ENCODE measurements at regions not wholly inside any gene's neighbourhood (a gene's known extent, or its start where the extent isn't known, plus 50 kb on each side); places are given as distances from the start of the nearest gene placed in this dataset.

DNA sequence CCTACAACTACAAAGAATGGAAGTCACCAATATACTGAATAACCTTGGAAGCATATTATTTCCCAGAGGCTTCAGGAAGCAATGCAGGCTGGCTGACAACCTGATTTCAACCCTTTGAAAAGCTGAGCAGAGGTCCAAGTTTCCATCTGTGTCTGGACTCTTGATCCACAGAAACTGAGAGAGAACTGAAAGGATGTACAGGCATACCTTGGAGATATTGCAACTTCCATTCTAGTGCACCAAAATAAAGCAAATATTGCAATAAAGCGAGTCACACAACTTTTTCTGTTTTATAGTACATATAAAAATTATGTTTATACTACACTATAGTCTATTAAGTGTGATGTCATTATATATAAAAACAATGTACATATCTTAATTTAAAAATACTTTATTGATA is 85.3 kb downstream of the TYW3 start:
- H3K36me3 ChIP-seq (ENCODE audit: control insufficient read depth in 2 of 3, insufficient read depth in 3 of 3, low read length in 3 of 3): no peaks in the 10 kb centered on the region
- H3K4me1 ChIP-seq (ENCODE audit: control insufficient read depth in 2 of 2, insufficient read depth in 2 of 2, low read length in 2 of 2): no peaks in the 10 kb centered on the region
- ATAC-seq (no peak), DNase-seq (no peak)
- no peak overlapping the region for H3K4me3 ChIP-seq (ENCODE audit: low read length)
- Mint-ChIP-seq H3K4me3 (no peak overlapping the region), H3K36me3 (no peaks in the 10 kb centered on the region), H3K27me3 (peaks cover 0 to 9% (median 4%) of the 10 kb centered on the region in 5 donors), H3K9me3 (peaks cover 0 to 5% (median 0%) of the 10 kb centered on the region in 11 donors), H3K4me1 (no peaks in the 10 kb centered on the region), H3K27ac (no peak overlapping the region)
- intact Hi-C loops (cut with micrococcal nuclease): no loop called here
- ChIA-PET POLR2A (no interaction called here), CTCF (no interaction called here)
- no peaks in the 10 kb centered on the region for H3K27me3 ChIP-seq (ENCODE audit: control insufficient read depth in 2 of 2, insufficient read depth in 2 of 2, low read length in 2 of 2)
- H3K27ac ChIP-seq (ENCODE audit: low read depth, low read length): no peak overlapping the region
- no peaks in the 10 kb centered on the region for H3K9me3 ChIP-seq (ENCODE audit: control insufficient read depth in 2 of 3, low read length in 3 of 3)

DNA sequence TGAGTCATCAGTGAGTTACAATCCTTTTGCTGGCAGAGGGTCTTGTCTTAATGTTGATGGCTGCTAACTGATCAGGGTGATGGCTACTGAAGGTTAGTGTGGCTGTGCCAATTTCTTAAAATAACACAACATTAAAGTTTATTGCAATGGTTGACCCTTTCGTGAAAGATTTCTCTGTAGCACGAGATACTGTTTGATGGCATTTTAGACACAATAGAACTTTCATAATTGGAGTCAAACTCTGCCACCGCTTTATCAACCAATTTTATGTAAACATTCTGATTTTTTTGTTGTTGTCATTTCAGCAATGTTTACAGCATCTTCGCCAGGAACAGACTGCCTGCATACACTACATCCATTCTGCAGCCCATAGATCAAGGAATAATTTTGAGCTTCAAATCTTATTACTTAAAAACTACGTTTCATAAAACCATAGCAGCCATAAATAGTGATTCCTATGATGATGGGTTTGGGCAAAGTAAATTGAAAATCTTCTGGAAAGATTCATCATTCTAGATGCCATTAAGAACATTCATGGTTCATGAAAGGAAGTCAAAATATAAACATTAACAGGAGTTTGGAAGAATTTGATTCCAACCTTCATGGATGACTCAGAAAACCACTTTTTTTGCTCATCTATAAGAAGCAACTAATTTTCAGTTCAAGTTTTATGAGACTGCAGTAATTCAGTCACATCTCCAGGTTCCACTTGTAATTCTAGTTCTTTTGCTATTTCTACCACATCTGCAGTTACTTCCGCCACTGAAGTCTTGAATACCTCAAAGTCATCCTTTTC is 85.9 kb downstream of the TYW3 start:
- Histone ChIP-seq H3K4me3 (ENCODE audit: low read length) (no peak overlapping the region), H3K36me3 (ENCODE audit: control insufficient read depth in 2 of 3, insufficient read depth in 3 of 3, low read length in 3 of 3) (no peaks in the 10 kb centered on the region), H3K27me3 (ENCODE audit: control insufficient read depth in 2 of 2, insufficient read depth in 2 of 2, low read length in 2 of 2) (no peaks in the 10 kb centered on the region), H3K27ac (ENCODE audit: low read depth, low read length) (no peak overlapping the region), H3K4me1 (ENCODE audit: control insufficient read depth in 2 of 2, insufficient read depth in 2 of 2, low read length in 2 of 2) (no peaks in the 10 kb centered on the region), H3K9me3 (ENCODE audit: control insufficient read depth in 2 of 3, low read length in 3 of 3) (no peaks in the 10 kb centered on the region)
- H3K4me1 Mint-ChIP-seq: no peaks in the 10 kb centered on the region
- ChIA-PET POLR2A (no interaction called here), CTCF (no interaction called here)
- ATAC-seq: no peak
- peaks cover 0 to 9% (median 4%) of the 10 kb centered on the region in 5 donors for H3K27me3 Mint-ChIP-seq
- no peaks in the 10 kb centered on the region for H3K36me3 Mint-ChIP-seq
- intact Hi-C loops (cut with micrococcal nuclease): no loop called here
- H3K27ac Mint-ChIP-seq: no peak overlapping the region
- no peak for DNase-seq
- peaks cover 0 to 5% (median 0%) of the 10 kb centered on the region in 11 donors for H3K9me3 Mint-ChIP-seq
- no peak overlapping the region for H3K4me3 Mint-ChIP-seq

DNA sequence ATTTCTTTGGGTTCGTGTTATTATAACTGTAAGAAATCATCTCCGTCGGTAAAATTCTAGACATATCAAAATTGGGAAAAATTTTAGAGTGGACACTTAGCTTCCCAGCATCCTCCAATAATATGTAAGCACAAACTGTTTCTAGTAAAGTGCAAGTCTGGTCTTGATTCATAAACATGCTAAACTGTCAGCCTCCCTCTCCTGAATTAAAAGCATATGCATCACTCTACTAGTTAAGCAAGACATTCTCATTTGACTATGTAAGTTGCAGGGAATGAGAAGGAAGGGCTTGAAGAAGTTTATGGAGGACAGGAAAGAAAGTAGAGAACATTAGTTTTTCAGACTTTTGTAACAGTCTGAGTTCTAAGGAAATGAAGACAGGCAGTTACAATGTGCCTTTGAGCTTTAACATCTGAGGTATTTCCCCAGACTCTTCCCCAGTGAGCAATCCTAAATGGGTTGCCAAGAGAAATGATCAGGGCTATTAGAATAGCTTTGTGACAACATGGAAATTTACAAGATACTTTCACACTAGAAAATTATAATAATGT is 90.0 kb downstream of the TYW3 start:
- Mint-ChIP-seq H3K4me3 (no peak overlapping the region), H3K9me3 (peaks cover 0 to 7% (median 0%) of the 10 kb centered on the region in 11 donors), H3K36me3 (no peaks in the 10 kb centered on the region), H3K4me1 (no peaks in the 10 kb centered on the region), H3K27ac (no peak overlapping the region), H3K27me3 (peaks cover 0 to 7% (median 0%) of the 10 kb centered on the region in 5 donors)
- DNase-seq (no peak), ATAC-seq (no peak)
- no peaks in the 10 kb centered on the region for H3K9me3 ChIP-seq (ENCODE audit: control insufficient read depth in 2 of 3, low read length in 3 of 3)
- no peaks in the 10 kb centered on the region for H3K27me3 ChIP-seq (ENCODE audit: control insufficient read depth in 2 of 2, insufficient read depth in 2 of 2, low read length in 2 of 2)
- H3K36me3 ChIP-seq (ENCODE audit: control insufficient read depth in 2 of 3, insufficient read depth in 3 of 3, low read length in 3 of 3): no peaks in the 10 kb centered on the region
- ChIA-PET POLR2A (no interaction called here), CTCF (no interaction called here)
- no peak overlapping the region for H3K4me3 ChIP-seq (ENCODE audit: low read length)
- no peak overlapping the region for H3K27ac ChIP-seq (ENCODE audit: low read depth, low read length)
- H3K4me1 ChIP-seq (ENCODE audit: control insufficient read depth in 2 of 2, insufficient read depth in 2 of 2, low read length in 2 of 2): no peaks in the 10 kb centered on the region
- intact Hi-C loops (cut with micrococcal nuclease): no loop called here

DNA sequence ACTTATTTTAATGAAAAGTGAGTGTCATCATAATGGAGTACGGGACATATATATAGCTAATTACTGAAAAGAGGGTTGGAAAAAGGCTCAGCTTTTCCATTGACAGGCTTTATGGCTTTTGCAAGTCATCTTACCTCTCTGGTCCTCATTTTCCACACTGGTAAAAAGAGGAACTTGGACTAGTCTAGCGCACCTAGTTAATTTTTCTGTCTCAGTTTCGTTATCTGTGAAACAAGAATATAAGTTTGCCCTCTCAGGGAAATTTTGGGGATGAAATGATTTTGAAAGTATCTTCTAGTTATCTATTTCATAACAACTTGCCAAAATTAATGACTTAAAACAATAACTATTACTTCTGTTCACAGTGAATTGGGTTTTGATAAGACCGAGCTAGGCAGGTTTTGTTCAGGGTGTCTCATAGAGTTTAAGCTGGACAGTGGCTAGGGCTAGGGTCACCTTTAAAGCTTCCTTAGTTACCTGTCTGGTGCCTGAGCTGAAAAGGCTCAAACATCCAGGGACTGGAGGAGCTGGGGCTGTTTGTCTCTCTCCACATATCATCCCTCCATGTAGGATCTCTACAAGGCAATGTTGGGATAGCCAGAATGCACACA is 91.7 kb downstream of the TYW3 start:
- ChIA-PET POLR2A (no interaction called here), CTCF (no interaction called here)
- H3K4me3 ChIP-seq (ENCODE audit: low read length): no peak overlapping the region
- no peak overlapping the region for H3K27ac ChIP-seq (ENCODE audit: low read depth, low read length)
- H3K9me3 ChIP-seq (ENCODE audit: control insufficient read depth in 2 of 3, low read length in 3 of 3): no peaks in the 10 kb centered on the region
- intact Hi-C loops (cut with micrococcal nuclease): no loop called here
- Mint-ChIP-seq H3K27ac (no peak overlapping the region), H3K36me3 (no peaks in the 10 kb centered on the region), H3K4me3 (no peak overlapping the region), H3K9me3 (peaks cover 0 to 7% (median 0%) of the 10 kb centered on the region in 11 donors), H3K27me3 (peaks cover 0 to 7% (median 0%) of the 10 kb centered on the region in 5 donors), H3K4me1 (no peaks in the 10 kb centered on the region)
- no peaks in the 10 kb centered on the region for H3K36me3 ChIP-seq (ENCODE audit: control insufficient read depth in 2 of 3, insufficient read depth in 3 of 3, low read length in 3 of 3)
- no peaks in the 10 kb centered on the region for H3K27me3 ChIP-seq (ENCODE audit: control insufficient read depth in 2 of 2, insufficient read depth in 2 of 2, low read length in 2 of 2)
- DNase-seq: no peak
- no peaks in the 10 kb centered on the region for H3K4me1 ChIP-seq (ENCODE audit: control insufficient read depth in 2 of 2, insufficient read depth in 2 of 2, low read length in 2 of 2)
- ATAC-seq: no peak

DNA sequence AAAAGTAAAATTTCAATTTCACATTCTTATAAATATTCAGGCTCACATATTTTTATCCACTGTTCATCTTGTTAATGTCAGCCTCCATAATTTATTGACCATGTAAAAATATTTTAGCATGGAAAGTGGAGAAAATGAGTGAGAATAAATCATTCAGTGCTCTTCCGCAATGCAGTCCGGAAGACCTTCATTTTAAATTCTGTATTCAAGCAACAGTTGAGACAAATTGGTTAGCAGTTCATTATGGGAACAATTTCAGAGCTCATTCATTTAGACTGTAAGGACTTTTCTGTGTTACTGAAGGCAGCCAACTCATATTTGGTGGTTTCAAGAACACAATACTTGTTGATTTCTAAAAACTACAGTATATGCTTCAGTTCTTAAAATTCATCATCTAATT is 97.8 kb downstream of the TYW3 start:
- no peak for ATAC-seq
- no peak overlapping the region for H3K4me3 ChIP-seq (ENCODE audit: low read length)
- H3K9me3 ChIP-seq (ENCODE audit: control insufficient read depth in 2 of 3, low read length in 3 of 3): no peaks in the 10 kb centered on the region
- no peak overlapping the region for H3K4me3 Mint-ChIP-seq
- H3K36me3 ChIP-seq (ENCODE audit: control insufficient read depth in 2 of 3, insufficient read depth in 3 of 3, low read length in 3 of 3): no peaks in the 10 kb centered on the region
- H3K36me3 Mint-ChIP-seq: no peaks in the 10 kb centered on the region
- H3K4me1 Mint-ChIP-seq: no peaks in the 10 kb centered on the region
- H3K27me3 ChIP-seq (ENCODE audit: control insufficient read depth in 2 of 2, insufficient read depth in 2 of 2, low read length in 2 of 2): no peaks in the 10 kb centered on the region
- no peak overlapping the region for H3K27ac Mint-ChIP-seq
- CTCF ChIA-PET: no interaction called here
- intact Hi-C loops (cut with micrococcal nuclease): no loop called here
- H3K4me1 ChIP-seq (ENCODE audit: control insufficient read depth in 2 of 2, insufficient read depth in 2 of 2, low read length in 2 of 2): no peaks in the 10 kb centered on the region
- DNase-seq: no peak
- POLR2A ChIA-PET: no interaction called here
- H3K27ac ChIP-seq (ENCODE audit: low read depth, low read length): no peak overlapping the region
- H3K9me3 Mint-ChIP-seq: peaks cover 0 to 3% (median 0%) of the 10 kb centered on the region in 11 donors
- H3K27me3 Mint-ChIP-seq: peaks cover 0 to 9% (median 4%) of the 10 kb centered on the region in 5 donors

DNA sequence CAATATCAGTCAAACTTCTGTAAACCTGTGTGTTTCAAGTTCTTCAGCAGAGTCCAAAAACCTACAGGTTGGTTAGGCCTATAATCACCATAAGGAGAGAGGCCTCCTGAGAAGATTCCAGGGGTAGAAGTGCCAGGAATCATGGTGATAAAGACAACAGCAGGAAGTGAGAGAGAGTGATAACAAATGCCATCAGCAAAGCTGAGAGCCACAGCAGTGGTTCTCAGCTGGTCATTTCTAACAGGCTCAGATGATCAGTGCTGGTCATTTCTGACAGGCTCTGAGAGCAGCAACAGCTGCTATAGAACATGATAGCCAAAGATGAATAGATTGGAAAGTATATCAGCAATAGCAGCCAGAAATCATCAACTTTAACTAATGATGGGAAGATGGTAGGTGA is 101.3 kb downstream of the TYW3 start:
- ChIA-PET CTCF (no interaction called here), POLR2A (no interaction called here)
- Histone ChIP-seq H3K9me3 (ENCODE audit: control insufficient read depth in 2 of 3, low read length in 3 of 3) (no peaks in the 10 kb centered on the region), H3K4me3 (ENCODE audit: low read length) (no peak overlapping the region), H3K36me3 (ENCODE audit: control insufficient read depth in 2 of 3, insufficient read depth in 3 of 3, low read length in 3 of 3) (no peaks in the 10 kb centered on the region), H3K27me3 (ENCODE audit: control insufficient read depth in 2 of 2, insufficient read depth in 2 of 2, low read length in 2 of 2) (no peaks in the 10 kb centered on the region), H3K4me1 (ENCODE audit: control insufficient read depth in 2 of 2, insufficient read depth in 2 of 2, low read length in 2 of 2) (no peaks in the 10 kb centered on the region), H3K27ac (ENCODE audit: low read depth, low read length) (no peak overlapping the region)
- H3K27ac Mint-ChIP-seq: no peak overlapping the region
- H3K27me3 Mint-ChIP-seq: peaks cover 0 to 10% (median 5%) of the 10 kb centered on the region in 5 donors
- H3K9me3 Mint-ChIP-seq: no peaks in the 10 kb centered on the region
- H3K36me3 Mint-ChIP-seq: no peaks in the 10 kb centered on the region
- intact Hi-C loops (cut with micrococcal nuclease): no loop called here
- no peak for ATAC-seq
- DNase-seq: no peak
- H3K4me1 Mint-ChIP-seq: no peaks in the 10 kb centered on the region
- no peak overlapping the region for H3K4me3 Mint-ChIP-seq

DNA sequence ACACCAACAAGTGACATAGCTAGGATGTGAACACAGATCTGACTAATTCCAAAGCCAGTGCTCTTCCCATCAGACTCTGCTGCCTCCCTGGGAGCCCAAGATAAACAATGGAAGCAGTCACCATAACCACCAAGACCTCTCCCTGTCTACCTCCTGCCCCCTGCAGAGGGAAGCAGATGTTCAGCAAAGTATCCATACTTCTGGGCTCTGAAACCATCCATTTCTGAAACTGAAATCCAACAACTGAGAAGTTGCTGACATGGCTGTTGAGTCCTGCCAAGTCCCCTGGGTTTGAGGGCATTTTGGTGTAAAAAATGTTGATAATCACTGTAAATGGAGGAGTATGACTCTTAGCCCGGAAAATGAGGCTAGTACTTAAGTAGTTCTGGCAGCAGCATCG is 102.1 kb downstream of the TYW3 start:
- Histone ChIP-seq H3K9me3 (ENCODE audit: control insufficient read depth in 2 of 3, low read length in 3 of 3) (no peaks in the 10 kb centered on the region), H3K36me3 (ENCODE audit: control insufficient read depth in 2 of 3, insufficient read depth in 3 of 3, low read length in 3 of 3) (no peaks in the 10 kb centered on the region), H3K4me1 (ENCODE audit: control insufficient read depth in 2 of 2, insufficient read depth in 2 of 2, low read length in 2 of 2) (no peaks in the 10 kb centered on the region), H3K27ac (ENCODE audit: low read depth, low read length) (no peak overlapping the region), H3K27me3 (ENCODE audit: control insufficient read depth in 2 of 2, insufficient read depth in 2 of 2, low read length in 2 of 2) (no peaks in the 10 kb centered on the region), H3K4me3 (ENCODE audit: low read length) (no peak overlapping the region)
- ChIA-PET POLR2A (no interaction called here), CTCF (no interaction called here)
- DNase-seq: no peak
- Mint-ChIP-seq H3K9me3 (no peaks in the 10 kb centered on the region), H3K27me3 (peaks cover 0 to 13% (median 5%) of the 10 kb centered on the region in 5 donors), H3K27ac (no peak overlapping the region), H3K36me3 (no peaks in the 10 kb centered on the region), H3K4me3 (no peak overlapping the region), H3K4me1 (no peaks in the 10 kb centered on the region)
- ATAC-seq: no peak
- intact Hi-C loops (cut with micrococcal nuclease): no loop called here

Data from naive thymus-derived CD4-positive, alpha-beta T cell (primary cell).